ENCODE measurements at regions not wholly inside any gene's neighbourhood (a gene's known extent, or its start where the extent isn't known, plus 50 kb on each side); places are given as distances from the start of the nearest gene placed in this dataset.

GRCh38 chr13:83215627-83216026 lies 666.6 kb downstream of the SLITRK1 start:
- WGBS (ENCODE audit: insufficient coverage), result no CpG with 5 or more reads among the region's 1 CpG
- H2AFZ ChIP-seq (ENCODE audit: insufficient read depth, low read depth, low read length, poor library complexity, severe bottlenecking), result no peak overlapping the region
- no peaks in the 10 kb centered on the region for H3K36me3 ChIP-seq (replicated peaks in 1 of 2; ENCODE audit: control insufficient read depth in 1 of 2, insufficient read depth in 2 of 2, low read length in 2 of 2)
- H3K4me1 ChIP-seq (ENCODE audit: control insufficient read depth in 1 of 2, insufficient read depth in 2 of 2, low read length in 2 of 2), result no peaks in the 10 kb centered on the region
- no peaks in the 10 kb centered on the region for H3K79me2 ChIP-seq (ENCODE audit: insufficient read depth, low read length)
- Mint-ChIP-seq H3K27me3 (ENCODE audit: low read depth in 3 of 3) (no peaks in the 10 kb centered on the region), H3K27ac (no peak overlapping the region), H3K4me3 (no peak overlapping the region), H3K36me3 (no peaks in the 10 kb centered on the region), H3K9me3 (peaks cover 0 to 5% (median 2%) of the 10 kb centered on the region in 7 donors), H3K4me1 (no peaks in the 10 kb centered on the region)
- intact Hi-C loops (cut with micrococcal nuclease), result no loop called here
- no peak overlapping the region for H3K9ac ChIP-seq (ENCODE audit: insufficient read depth, low read length, poor library complexity, severe bottlenecking)
- H4K20me1 ChIP-seq (ENCODE audit: insufficient read depth, low read length), result no peaks in the 10 kb centered on the region
- no peak overlapping the region for H3K4me3 ChIP-seq (replicated peaks in 1 of 3; ENCODE audit: low read depth in 2 of 3, low read length in 3 of 3)
- H3K9me3 ChIP-seq (replicated peaks in 1 of 2; ENCODE audit: control insufficient read depth in 1 of 2, insufficient read depth in 1 of 2, low read length in 2 of 2), result no peaks in the 10 kb centered on the region
- no peak overlapping the region for H3K27ac ChIP-seq (ENCODE audit: low read depth in 1 of 2, low read length in 2 of 2)
- H3K27me3 ChIP-seq (ENCODE audit: control insufficient read depth in 2 of 2, insufficient read depth in 2 of 2, low read length in 2 of 2), result no peaks in the 10 kb centered on the region
- H3K4me2 ChIP-seq (replicated peaks; ENCODE audit: extremely low read depth, low read length, poor library complexity, severe bottlenecking), result no peak overlapping the region
- no peak for DNase-seq
- no peak for TF ChIP-seq CTCF (IDR thresholded peaks at IDR 0.05)

GRCh38 chr13:83214452-83214851 lies 667.8 kb downstream of the SLITRK1 start:
- no peak overlapping the region for H3K4me2 ChIP-seq (replicated peaks; ENCODE audit: extremely low read depth, low read length, poor library complexity, severe bottlenecking)
- intact Hi-C loops (cut with micrococcal nuclease), result no loop called here

More at GRCh38 chr13:83214452-83214851, 667.8 kb downstream of the SLITRK1 start:
- H3K36me3 Mint-ChIP-seq, result no peaks in the 10 kb centered on the region
- H3K9me3 Mint-ChIP-seq, result peaks cover 0 to 10% (median 3%) of the 10 kb centered on the region in 7 donors
- H3K9me3 ChIP-seq (replicated peaks in 1 of 2; ENCODE audit: control insufficient read depth in 1 of 2, insufficient read depth in 1 of 2, low read length in 2 of 2), result peaks cover 0 to under 1% of the 10 kb centered on the region in 2 donors
- no CpG with 5 or more reads among the region's 1 CpG for WGBS (ENCODE audit: insufficient coverage)
- no peaks in the 10 kb centered on the region for H3K4me1 ChIP-seq (ENCODE audit: control insufficient read depth in 1 of 2, insufficient read depth in 2 of 2, low read length in 2 of 2)
- no peak for TF ChIP-seq CTCF (IDR thresholded peaks at IDR 0.05)
- H3K79me2 ChIP-seq (ENCODE audit: insufficient read depth, low read length), result no peaks in the 10 kb centered on the region
- no peaks in the 10 kb centered on the region for H3K36me3 ChIP-seq (replicated peaks in 1 of 2; ENCODE audit: control insufficient read depth in 1 of 2, insufficient read depth in 2 of 2, low read length in 2 of 2)
- no peaks in the 10 kb centered on the region for H3K27me3 Mint-ChIP-seq (ENCODE audit: low read depth in 3 of 3)
- H3K9ac ChIP-seq (ENCODE audit: insufficient read depth, low read length, poor library complexity, severe bottlenecking), result no peak overlapping the region
- no peak overlapping the region for H3K27ac ChIP-seq (ENCODE audit: low read depth in 1 of 2, low read length in 2 of 2)
- H3K27me3 ChIP-seq (ENCODE audit: control insufficient read depth in 2 of 2, insufficient read depth in 2 of 2, low read length in 2 of 2), result no peaks in the 10 kb centered on the region
- H3K4me1 Mint-ChIP-seq, result no peaks in the 10 kb centered on the region
- H3K4me3 ChIP-seq (replicated peaks in 1 of 3; ENCODE audit: low read depth in 2 of 3, low read length in 3 of 3), result no peak overlapping the region
- no peak overlapping the region for H3K27ac Mint-ChIP-seq
- H2AFZ ChIP-seq (ENCODE audit: insufficient read depth, low read depth, low read length, poor library complexity, severe bottlenecking), result no peak overlapping the region
- H3K4me3 Mint-ChIP-seq, result no peak overlapping the region
- no peaks in the 10 kb centered on the region for H4K20me1 ChIP-seq (ENCODE audit: insufficient read depth, low read length)
- no peak for DNase-seq

All from CD14-positive monocyte (primary cell).